ENCODE measurements at regions not wholly inside any gene's neighbourhood (a gene's known extent, or its start where the extent isn't known, plus 50 kb on each side); places are given as distances from the start of the nearest gene placed in this dataset.

GRCh38 chr18:43692099-43692690 is 414.9 kb upstream of the SYT4 start:
- no peak for FAIRE-seq
- DNase-seq (ENCODE audit: extremely low spot score, insufficient read length, low read depth): no peak

- FAIRE-seq: no peak
- DNase-seq (ENCODE audit: extremely low spot score, insufficient read length, low read depth): no peak
Observed at GRCh38 chr18:43702399-43702798, 425.1 kb upstream of the SYT4 start.

DNA sequence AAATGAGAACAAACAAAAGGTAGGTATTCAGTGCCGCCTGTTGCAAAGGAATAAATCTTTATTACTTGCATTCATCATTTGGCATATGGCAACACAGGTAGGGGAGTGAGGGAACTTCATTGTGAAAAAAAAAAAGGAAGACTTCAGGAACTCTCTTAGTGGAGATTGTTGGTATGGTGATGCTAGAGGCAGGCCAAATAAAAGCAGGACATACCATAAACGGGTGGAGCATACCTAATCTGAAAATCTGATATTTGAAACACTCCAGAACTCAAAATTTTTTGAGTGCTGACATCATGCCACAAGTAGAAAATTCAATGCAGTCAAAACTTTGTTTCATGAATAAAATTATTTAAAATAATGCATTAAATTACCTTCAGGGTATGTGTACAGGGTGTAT is 425.8 kb upstream of the SYT4 start:
- FAIRE-seq: no peak

DNA sequence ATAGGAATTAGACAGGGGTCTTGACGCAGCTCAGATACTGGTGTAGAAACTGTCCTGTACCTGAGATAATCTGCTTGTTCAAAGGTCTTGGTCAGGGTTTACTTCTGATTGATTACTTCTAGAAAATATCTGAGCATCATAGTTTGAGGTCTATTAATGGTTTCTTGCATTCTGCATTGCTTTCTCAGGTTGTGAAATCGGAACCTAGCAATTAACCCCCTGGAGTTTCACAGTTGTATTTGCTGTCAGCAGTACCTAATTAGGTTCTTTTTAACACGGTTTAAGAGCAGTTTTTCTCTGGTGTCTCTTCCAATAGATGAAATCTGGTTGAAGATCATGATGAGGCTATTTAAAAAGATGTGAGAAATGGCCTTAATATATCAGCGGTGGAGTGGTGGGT is 428.6 kb upstream of the SYT4 start:
- DNase-seq (ENCODE audit: extremely low spot score, insufficient read length, low read depth) (no peak), FAIRE-seq (no peak)

More for the DNA sequence above, 425.8 kb upstream of the SYT4 start:
- DNase-seq (ENCODE audit: extremely low spot score, insufficient read length, low read depth): no peak

GRCh38 chr18:43710135-43710534 is 432.8 kb upstream of the SYT4 start:
- no peak for FAIRE-seq
- DNase-seq (ENCODE audit: extremely low spot score, insufficient read length, low read depth): no peak

- no peak for DNase-seq (ENCODE audit: extremely low spot score, insufficient read length, low read depth)
- FAIRE-seq: no peak
Observed at GRCh38 chr18:43714343-43715010, 437.2 kb upstream of the SYT4 start.

- DNase-seq (ENCODE audit: extremely low spot score, insufficient read length, low read depth): no peak
- FAIRE-seq: no peak
Observed at GRCh38 chr18:43719267-43719795, 442.0 kb upstream of the SYT4 start.

GRCh38 chr18:43720041-43720440 is 442.8 kb upstream of the SYT4 start:
- FAIRE-seq: no peak
- no peak for DNase-seq (ENCODE audit: extremely low spot score, insufficient read length, low read depth)

DNA sequence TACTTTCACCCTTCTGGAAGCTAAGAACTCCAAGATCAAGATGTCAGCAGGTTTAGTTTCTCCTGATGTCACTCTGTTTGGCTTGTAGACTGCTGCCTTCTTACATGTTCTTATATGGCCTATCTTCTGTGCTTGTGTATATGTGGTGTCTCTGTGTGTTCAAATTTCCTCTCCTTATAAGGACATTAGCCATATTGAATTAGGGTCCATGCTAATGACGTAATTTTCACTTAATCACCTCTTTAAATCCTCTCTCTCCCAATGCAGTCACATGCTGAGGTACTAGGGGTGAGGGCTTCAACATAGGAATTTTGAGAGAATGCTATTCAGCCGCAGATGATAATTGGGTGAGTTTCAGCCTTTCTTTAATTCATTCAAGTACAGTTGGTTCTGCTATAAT is 458.3 kb upstream of the SYT4 start:
- FAIRE-seq (no peak), DNase-seq (ENCODE audit: extremely low spot score, insufficient read length, low read depth) (no peak)

GRCh38 chr18:43744960-43745745 is 467.9 kb upstream of the SYT4 start:
- FAIRE-seq (no peak), DNase-seq (ENCODE audit: extremely low spot score, insufficient read length, low read depth) (no peak)

DNA sequence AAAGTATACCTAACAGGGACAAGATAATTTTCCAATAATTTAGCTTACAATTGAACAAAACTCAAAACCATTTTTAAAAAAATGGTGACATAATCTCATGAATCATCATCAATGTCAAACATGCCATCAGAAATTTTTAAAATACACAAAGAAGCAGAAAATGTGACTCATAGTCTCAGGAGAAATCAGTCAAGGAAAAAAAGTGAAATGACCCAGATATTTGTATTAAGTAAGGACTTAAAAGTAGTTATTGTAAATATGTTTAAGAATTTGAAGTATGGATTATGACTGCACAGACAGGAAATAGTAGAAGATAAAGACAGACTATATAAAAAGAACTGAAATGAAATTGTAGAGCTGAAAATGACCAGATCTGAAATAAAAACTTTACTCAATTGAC is 473.9 kb upstream of the SYT4 start:
- FAIRE-seq (no peak), DNase-seq (ENCODE audit: extremely low spot score, insufficient read length, low read depth) (no peak)

- FAIRE-seq (no peak), DNase-seq (ENCODE audit: extremely low spot score, insufficient read length, low read depth) (no peak)
Observed at GRCh38 chr18:43751835-43752234, 474.5 kb upstream of the SYT4 start.

GRCh38 chr18:43757273-43757672 is 480.0 kb upstream of the SYT4 start:
- no peak for DNase-seq (ENCODE audit: extremely low spot score, insufficient read length, low read depth)
- no peak for FAIRE-seq

DNA sequence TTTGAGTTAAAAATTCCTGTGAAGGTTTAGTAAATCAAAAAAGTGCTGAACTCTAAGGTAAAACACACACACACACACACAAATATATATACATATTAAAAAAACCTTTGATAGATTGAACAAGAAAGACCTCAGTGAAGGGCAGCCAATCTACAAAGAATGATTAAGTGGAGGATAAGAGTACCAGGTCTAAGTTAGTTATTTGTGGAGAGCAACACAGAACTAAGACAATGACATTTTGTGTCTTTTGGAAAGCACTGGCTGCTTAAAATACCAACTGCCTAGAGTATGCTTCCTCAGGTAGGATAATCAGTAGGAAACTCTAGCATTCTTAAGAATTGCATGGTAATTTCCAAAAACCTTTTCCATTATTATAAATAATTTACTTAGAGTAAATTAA is 481.4 kb upstream of the SYT4 start:
- FAIRE-seq (no peak), DNase-seq (ENCODE audit: extremely low spot score, insufficient read length, low read depth) (no peak)

GRCh38 chr18:43760010-43760409 is 482.7 kb upstream of the SYT4 start:
- FAIRE-seq (no peak), DNase-seq (ENCODE audit: extremely low spot score, insufficient read length, low read depth) (no peak)

DNA sequence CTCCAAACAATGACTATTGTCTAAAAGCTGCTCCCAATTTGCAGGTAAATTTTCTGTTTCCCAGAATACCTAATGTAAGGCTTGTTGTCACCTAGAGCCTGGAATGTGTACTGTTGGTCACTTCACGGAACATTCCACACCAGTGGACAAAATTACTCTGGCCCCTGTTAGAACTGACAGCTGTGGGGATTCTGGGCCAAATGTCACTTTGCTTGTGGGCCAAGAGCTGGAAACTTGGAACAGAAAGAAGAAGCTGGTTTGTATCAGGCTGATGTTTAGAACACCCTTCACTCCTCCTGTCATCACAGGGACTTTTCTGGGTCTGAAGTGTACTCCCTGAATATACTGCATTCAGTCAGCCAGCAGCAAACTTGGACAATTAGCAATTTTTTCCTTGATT is 495.6 kb upstream of the SYT4 start:
- no peak for FAIRE-seq
- DNase-seq (ENCODE audit: extremely low spot score, insufficient read length, low read depth): no peak

DNA sequence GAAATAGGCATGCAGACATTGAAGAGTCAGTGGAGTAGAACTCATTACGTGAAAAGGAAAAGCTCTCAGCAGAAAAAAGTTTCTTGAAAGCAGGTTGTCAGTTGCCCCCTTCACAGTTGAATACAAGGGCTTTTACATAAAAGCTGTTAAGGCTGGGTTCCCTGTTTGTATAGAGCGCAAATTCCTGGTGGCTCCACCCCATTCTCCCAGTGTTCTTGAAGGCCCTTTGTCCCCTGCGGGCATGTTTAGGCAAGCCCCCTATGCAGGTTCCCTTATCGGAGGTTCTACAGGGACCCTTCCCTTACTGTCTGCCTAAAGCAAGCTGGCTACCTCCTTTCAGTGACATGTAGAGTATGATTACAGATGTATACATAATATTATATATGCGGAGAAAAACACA is 497.2 kb upstream of the SYT4 start:
- no peak for DNase-seq (ENCODE audit: extremely low spot score, insufficient read length, low read depth)
- no peak for FAIRE-seq

DNA sequence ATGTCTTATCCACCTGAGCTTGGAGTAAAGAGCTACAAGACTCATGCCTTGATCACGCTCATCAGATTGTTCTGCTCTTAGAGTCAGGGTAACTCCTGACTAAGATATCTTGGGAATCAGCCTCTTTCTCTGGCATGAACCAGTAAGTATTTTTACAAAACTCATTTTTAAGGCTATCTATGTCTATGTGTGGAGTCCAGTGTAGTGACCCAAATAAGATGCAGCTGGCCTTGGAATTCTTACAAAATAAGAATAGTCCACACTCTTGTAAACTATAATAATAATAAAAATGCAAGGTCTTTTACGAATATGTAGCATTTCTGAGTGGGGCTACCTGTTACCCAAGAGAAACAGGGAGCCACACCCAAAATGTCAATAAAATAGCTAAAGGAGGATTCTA is 498.3 kb upstream of the SYT4 start:
- FAIRE-seq (no peak), DNase-seq (ENCODE audit: extremely low spot score, insufficient read length, low read depth) (no peak)

DNA sequence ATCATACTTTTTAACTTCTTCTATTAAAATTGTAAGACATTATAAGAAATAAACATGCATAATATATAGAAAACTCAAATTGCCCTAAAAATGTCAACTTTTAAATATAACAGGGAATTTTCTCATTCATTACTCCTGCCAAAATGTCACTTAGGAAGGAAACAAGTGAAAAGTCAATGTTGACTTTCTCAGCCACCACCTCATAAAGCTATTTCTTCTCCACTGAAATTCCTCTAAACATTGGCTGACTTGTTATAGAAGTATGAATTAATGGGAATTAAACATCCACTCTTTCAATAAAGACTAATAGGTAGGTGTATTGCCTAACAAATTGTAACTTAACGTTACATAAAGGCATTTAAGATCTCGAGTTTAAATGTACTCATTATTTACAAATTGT is 499.7 kb upstream of the SYT4 start:
- DNase-seq (ENCODE audit: extremely low spot score, insufficient read length, low read depth) (no peak), FAIRE-seq (no peak)

- DNase-seq (ENCODE audit: extremely low spot score, insufficient read length, low read depth) (no peak), FAIRE-seq (no peak)
Observed at GRCh38 chr18:43777636-43778304, 500.5 kb upstream of the SYT4 start.
